ENCODE measurements at regions not wholly inside any gene's neighbourhood (a gene's known extent, or its start where the extent isn't known, plus 50 kb on each side); places are given as distances from the start of the nearest gene placed in this dataset.

DNA sequence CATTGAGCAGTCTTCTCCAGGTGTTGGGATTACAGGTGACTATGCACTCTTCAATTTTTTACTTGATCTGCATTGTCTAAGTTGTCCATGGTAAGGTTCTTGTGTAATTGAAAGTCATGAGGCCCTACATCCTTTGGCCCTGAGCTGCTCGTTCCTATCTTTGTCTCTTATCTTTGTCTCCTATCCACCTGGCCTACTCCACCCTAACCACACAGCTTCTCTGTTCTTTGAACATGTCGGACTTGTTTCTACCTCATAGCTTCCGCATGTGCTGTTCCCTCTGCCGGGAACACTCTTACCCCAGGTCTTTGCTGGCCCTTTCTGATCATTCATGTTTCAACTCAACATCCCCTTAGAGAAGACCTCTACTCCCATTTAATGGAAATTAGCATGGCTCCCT, 194.8 kb upstream of the TBX3 start:
- no peaks in the 10 kb centered on the region for H3K9me3 ChIP-seq (ENCODE audit: severe bottlenecking)
- DNase-seq: no peak
- H3K36me3 ChIP-seq: no peaks in the 10 kb centered on the region
- no peak overlapping the region for H3K4me3 ChIP-seq (ENCODE audit: low read depth, low read length)
- H3K27ac ChIP-seq: no peak overlapping the region
- peaks cover 13% of the 10 kb centered on the region for H3K27me3 ChIP-seq (ENCODE audit: insufficient read depth, low read depth, severe bottlenecking)
- TF ChIP-seq CTCF (IDR thresholded peaks at IDR 0.05; ENCODE audit: low read depth, low read length): no peak

DNA sequence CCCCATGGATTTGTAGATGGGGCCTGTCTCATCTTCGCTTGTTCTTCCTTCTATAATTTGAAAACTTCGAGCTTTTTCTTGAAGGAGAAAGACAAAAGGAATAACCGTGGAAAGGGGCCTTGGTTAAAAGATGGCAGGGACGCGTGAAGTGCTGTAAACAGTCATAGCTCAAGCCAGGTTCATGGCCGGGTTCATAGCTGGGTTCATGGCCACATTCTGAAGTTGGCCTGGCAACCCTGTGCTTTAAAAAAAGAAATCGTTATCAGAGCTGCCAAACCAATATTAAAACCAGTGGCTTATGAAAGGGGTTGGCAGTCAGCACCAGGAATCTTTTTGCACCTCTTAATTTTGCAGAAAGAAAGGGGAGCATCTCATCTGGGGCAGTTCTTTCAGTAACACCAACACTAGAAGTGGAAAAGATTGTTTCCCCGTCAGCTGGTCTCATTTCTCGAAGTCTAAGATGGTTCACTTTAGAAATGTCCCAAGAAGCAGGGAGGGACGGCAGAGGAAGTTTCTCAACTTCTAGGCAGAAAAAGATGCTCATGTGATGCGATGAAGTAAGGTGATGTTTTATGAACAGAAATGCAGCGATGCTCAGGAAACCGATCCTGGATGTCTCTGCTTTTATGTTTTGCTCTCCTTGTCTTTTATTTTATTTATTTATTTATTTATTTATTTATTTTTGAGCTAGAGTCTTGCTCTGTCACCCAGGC, 193.1 kb upstream of the TBX3 start:
- Histone ChIP-seq H3K27me3 (ENCODE audit: insufficient read depth, low read depth, severe bottlenecking) (peaks cover 10% of the 10 kb centered on the region), H3K4me3 (ENCODE audit: low read depth, low read length) (no peak overlapping the region), H3K9me3 (ENCODE audit: severe bottlenecking) (no peaks in the 10 kb centered on the region), H3K36me3 (no peaks in the 10 kb centered on the region), H3K27ac (no peak overlapping the region)
- DNase-seq: no peak
- TF ChIP-seq CTCF (IDR thresholded peaks at IDR 0.05; ENCODE audit: low read depth, low read length): no peak

- no peak for DNase-seq
- Histone ChIP-seq H3K9me3 (ENCODE audit: severe bottlenecking) (no peaks in the 10 kb centered on the region), H3K27me3 (ENCODE audit: insufficient read depth, low read depth, severe bottlenecking) (peaks cover 10% of the 10 kb centered on the region), H3K27ac (no peak overlapping the region), H3K4me3 (ENCODE audit: low read depth, low read length) (no peak overlapping the region), H3K36me3 (no peaks in the 10 kb centered on the region)
- no peak for TF ChIP-seq CTCF (IDR thresholded peaks at IDR 0.05; ENCODE audit: low read depth, low read length)
These were observed 191.3 kb upstream of the TBX3 start for GRCh38 chr12:114875313-114875712.

- TF ChIP-seq CTCF (IDR thresholded peaks at IDR 0.05; ENCODE audit: low read depth, low read length): no peak
- H3K36me3 ChIP-seq: no peaks in the 10 kb centered on the region
- peaks cover 10% of the 10 kb centered on the region for H3K27me3 ChIP-seq (ENCODE audit: insufficient read depth, low read depth, severe bottlenecking)
These were observed 189.7 kb upstream of the TBX3 start for GRCh38 chr12:114873656-114874055.

DNA sequence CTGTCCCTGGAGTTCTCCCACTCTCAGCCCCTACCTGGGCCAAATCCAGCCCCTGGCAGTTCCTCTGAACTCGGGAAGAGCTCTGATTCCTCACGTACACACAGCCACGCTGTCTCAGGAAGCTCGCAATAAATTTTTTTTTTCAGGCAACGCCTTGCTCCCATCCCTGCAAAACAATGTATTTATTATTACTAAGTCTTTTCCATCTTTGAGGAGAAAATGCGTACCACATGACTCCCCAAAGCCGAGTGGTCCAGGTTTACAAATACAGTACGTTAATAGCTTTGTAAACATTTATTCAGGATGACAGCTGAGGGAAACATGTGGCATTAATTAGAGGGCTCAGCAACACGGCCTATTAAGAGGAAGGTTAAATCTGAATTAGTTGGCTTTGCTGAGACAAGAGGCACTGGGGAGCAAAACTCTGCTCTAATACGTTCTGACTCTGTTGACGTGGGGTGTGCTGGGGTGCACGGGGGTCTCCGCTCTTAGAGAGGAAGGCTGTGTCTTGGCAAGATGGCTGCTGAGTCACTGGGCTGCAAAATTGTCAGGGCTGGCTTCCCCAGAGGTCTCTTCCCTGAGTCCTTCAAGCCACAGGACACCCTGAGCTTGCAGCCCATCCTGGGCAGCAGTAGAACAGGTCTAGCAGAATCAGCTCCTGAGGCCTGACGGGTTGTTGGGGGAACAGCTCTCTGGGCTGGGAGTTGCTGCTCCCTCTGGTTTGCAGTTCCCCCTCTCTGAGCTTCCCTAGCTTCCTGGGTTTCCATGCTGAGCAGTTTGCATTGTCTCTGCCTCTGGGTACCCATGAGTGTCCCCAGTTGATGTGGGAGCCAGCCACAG, 185.2 kb upstream of the TBX3 start:
- Histone ChIP-seq H3K27ac (no peak overlapping the region), H3K27me3 (ENCODE audit: insufficient read depth, low read depth, severe bottlenecking) (no peaks in the 10 kb centered on the region), H3K4me3 (ENCODE audit: low read depth, low read length) (no peak overlapping the region), H3K36me3 (no peaks in the 10 kb centered on the region), H3K9me3 (ENCODE audit: severe bottlenecking) (no peaks in the 10 kb centered on the region)
- TF ChIP-seq CTCF (IDR thresholded peaks at IDR 0.05; ENCODE audit: low read depth, low read length): no peak
- DNase-seq: no peak

More at GRCh38 chr12:114873656-114874055, 189.7 kb upstream of the TBX3 start:
- H3K9me3 ChIP-seq (ENCODE audit: severe bottlenecking): no peaks in the 10 kb centered on the region
- no peak overlapping the region for H3K4me3 ChIP-seq (ENCODE audit: low read depth, low read length)
- H3K27ac ChIP-seq: no peak overlapping the region
- no peak for DNase-seq

Measured in WERI-Rb-1 (cell line).